GM12875 (cell line): ENCODE measurements at regions not wholly inside any gene's neighbourhood (a gene's known extent, or its start where the extent isn't known, plus 50 kb on each side); places are given as distances from the start of the nearest gene placed in this dataset.

ENCODE experiments used
- H3K4me3 ChIP-seq: one replicate; pipeline ENCODE4 v1.5.1; 2011; ENCODE audit warnings: low read depth, low read length, control low read depth
- TF ChIP-seq, protein P1 (sequence below): IDR thresholded peaks from 2 replicates; pipeline ENCODE4 v1.5.1; 2011; ENCODE audit warnings: low read depth, mild to moderate bottlenecking, control low read depth, inconsistent platforms, low read length, moderate library complexity, borderline replicate concordance; ENCODE audit not compliant: insufficient read depth

DNA sequence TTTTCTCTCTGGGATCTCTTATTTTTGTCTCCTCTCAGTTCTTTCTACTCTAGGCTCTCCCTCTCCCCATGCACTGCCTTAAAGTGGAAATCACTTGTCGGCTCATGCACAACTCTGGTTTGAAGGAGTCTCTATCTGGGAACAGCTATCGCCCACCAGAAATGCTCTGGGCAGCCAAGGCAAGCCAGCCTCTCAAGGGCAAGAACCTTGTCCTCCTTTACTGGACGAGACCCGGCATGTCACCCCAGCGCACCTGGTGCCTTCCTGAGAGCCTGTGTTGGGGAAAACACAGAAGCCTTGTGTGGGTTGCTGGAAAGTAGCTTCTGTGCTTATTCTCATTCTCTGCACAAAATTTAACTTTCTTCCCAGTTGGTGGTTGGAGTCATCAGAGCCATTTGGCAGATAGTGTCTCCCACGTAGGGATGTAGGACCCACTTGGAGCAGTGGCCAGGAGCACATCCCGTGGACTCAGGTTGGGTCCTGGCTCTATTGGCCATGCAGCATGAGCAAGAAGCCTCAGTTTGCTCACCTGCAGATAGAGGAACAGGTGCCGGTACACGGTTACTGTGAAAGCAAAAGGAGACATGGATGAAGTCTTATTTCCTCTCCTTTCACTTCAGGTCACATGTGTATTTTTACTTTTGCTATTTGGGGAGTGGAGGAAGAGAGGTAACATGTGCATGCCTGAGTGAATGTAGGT is 165.3 kb downstream of the IRX2 start:
- TF ChIP-seq, protein P1, sequence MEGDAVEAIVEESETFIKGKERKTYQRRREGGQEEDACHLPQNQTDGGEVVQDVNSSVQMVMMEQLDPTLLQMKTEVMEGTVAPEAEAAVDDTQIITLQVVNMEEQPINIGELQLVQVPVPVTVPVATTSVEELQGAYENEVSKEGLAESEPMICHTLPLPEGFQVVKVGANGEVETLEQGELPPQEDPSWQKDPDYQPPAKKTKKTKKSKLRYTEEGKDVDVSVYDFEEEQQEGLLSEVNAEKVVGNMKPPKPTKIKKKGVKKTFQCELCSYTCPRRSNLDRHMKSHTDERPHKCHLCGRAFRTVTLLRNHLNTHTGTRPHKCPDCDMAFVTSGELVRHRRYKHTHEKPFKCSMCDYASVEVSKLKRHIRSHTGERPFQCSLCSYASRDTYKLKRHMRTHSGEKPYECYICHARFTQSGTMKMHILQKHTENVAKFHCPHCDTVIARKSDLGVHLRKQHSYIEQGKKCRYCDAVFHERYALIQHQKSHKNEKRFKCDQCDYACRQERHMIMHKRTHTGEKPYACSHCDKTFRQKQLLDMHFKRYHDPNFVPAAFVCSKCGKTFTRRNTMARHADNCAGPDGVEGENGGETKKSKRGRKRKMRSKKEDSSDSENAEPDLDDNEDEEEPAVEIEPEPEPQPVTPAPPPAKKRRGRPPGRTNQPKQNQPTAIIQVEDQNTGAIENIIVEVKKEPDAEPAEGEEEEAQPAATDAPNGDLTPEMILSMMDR, result no peak
- H3K4me3 ChIP-seq, result no peak overlapping the region

DNA sequence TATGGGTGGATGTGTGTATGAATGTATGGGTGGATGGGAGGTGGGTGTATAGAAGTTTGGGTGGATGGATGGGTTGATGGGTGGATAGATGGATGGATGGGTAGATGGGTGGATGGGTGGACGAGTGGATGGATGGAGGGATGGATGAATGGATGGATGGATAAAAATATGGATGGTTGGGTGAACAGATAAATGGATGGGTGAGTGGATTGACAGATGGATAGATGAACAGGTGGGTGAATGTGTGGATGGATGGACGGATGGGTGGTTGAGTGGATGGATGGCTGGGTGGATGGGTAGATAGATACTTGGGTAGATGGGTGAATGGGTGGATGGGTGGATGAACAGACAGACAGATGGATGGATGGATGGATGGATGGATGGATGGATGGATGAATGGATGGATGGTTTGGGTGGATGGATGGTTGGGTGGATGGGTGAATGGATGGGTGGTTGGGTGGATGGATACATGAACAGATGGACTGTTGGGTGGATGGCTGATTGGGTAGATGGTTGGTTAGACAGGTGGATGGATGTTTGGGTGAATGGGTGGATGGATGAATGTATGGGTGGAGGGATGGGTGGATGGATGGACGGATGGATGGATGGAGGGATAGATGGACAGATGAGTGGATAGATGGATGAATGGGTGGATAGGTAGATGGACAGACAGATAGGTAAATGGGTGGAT is 166.8 kb downstream of the IRX2 start:
- TF ChIP-seq, protein P1, result no peak
- H3K4me3 ChIP-seq, result no peak overlapping the region

DNA sequence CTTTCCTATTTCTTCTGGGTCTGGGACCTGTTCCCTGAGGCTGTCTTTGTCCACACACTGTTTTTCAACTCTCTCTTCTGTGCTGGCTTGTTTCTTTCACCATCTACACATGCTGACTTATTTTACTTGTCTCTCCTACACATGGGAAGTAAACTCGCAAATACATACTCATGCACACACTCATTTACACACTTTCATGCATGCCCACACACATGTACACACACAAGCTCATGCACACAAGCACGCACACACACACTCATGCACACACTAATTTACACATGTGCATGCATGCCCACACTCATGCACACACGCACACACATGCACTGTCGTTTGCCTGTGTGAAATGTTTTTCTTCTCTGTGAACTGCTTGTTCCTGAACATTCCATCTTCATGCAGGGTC is 169.0 kb downstream of the IRX2 start:
- TF ChIP-seq, protein P1, result no peak
- H3K4me3 ChIP-seq, result no peak overlapping the region

DNA sequence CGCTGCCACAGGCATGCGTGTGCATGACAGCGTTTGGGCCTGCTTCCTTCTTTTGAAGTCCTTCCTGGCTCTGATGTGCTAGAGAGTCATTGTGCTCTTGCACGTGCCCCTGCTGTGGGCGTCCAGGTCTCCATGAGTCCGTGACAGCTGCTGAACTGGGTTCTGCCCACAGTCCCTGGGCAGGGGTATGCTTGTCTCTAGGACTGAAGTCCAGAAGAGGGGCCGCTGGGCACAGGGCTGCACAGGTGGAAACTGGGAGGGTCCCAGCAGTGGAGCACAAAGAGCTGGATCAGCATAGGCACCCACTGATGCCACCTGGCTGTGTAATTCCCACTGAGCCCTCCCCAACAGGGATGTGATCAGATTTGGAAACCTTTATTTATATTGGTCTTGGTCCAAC is 169.4 kb downstream of the IRX2 start:
- H3K4me3 ChIP-seq, result no peak overlapping the region
- TF ChIP-seq, protein P1, result no peak

DNA sequence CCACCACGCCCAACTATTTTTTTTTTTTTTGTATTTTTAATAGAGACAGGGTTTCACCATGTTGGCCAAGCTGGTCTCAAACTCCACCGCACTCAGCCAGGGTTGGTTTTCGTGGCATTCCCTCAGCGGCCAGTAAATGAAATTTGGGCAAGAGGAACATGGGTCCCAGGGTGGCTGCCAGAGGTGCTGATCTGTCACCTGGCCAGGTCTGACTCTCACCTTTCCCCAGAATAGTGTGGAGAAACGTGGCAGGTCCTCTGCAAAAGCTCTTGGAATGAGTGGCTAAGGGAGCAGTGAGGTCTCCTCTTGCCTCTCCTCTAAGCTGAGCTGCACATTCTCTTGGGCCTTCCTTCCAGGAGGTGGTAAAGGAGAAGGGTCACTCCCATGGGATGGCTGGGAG is 170.1 kb downstream of the IRX2 start:
- no peak overlapping the region for H3K4me3 ChIP-seq
- TF ChIP-seq, protein P1, result no peak

DNA sequence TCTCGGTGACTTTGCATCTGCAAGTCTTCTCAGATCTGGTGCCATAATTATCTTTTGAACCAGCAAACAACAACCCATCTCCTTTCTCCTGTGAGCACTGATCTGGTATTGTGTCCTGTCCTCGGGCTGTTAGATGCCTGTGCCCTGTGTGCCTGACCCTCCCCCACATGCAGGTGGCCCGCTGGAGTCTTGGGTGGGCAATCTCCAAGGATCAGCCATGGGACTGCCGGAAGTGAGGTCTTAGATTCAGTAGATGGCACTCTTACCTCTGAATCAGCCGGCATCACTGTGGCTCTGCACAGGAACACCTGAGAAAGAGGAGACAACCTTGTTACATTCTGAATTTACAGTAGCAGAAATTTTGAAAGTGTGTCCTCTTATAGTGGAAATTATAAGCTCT is 172.4 kb downstream of the IRX2 start:
- no peak overlapping the region for H3K4me3 ChIP-seq
- TF ChIP-seq, protein P1, result no peak
